NCI-H187 (cell line): ENCODE measurements at regions not wholly inside any gene's neighbourhood (a gene's known extent, or its start where the extent isn't known, plus 50 kb on each side); places are given as distances from the start of the nearest gene placed in this dataset.

Source experiments
- DNase-seq, 2 experiments: peaks; one replicate each; lab custom pipeline; 2025; lab: John Stamatoyannopoulos, UW

- no peak for DNase-seq
These were observed 532.3 kb upstream of the MMS22L start for GRCh38 chr6:97815301-97815812.

GRCh38 chr6:97816526-97816925, 533.5 kb upstream of the MMS22L start:
- DNase-seq = no peak

- DNase-seq = no peak
These were observed 536.7 kb upstream of the MMS22L start for GRCh38 chr6:97819710-97820109.

DNA sequence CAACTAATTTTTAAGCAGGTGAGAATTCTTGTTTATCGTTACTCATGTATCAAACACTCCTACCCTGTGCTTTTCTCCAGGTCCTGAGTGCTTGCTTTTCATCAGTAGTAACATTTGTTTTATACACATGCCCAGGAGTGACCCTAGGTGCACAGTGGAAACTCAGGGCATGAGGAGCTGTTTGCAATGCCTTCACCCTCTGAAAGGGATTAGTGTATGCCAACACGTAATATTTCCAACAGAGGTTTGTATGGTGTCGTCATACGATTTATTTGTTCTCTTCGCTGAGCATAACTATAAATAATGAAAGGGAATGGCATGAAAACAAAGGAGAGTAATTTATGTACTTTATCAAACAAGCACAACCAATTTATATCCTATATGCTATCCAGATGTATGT, 537.4 kb upstream of the MMS22L start:
- no peak for DNase-seq

DNA sequence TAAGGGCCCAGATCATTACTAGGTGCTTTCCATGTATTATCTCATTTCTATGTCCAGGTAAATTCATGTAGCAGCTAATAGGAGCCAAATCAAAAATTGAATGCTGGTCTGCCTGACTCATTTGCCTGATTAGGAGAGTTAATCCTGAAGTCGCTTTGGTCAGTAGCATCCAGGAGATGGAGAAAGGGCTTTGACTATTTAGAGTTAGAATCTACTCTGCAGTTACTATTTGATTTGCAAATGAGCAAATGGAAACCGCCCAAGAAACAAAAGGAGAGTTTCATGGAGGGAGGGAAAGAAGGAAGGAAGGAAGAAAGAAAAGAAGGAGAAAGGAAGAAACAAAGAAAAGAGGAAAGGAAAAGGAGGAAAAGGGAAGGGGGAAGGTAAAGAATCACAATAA, 539.6 kb upstream of the MMS22L start:
- no peak for DNase-seq

- DNase-seq = no peak
These were observed 558.7 kb upstream of the MMS22L start for GRCh38 chr6:97841763-97842162.

DNA sequence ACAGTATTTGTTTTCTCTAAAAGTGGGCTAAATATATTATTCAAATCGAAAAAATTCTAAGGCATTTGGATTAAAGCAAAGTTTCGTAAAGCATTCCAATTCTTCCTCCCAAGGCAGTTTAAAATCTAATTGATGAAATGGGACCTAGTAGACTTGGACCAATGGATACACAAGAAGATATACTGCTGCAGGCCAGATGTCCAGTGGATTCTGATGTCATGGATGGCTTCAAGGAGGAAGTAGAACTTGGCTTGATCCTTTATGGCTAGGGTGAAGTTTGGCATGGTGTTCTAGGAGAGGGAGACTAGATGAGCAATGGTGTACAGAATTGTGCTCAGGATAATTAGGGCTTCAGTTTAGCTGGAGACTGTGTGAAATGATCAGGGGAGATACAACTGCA, 559.5 kb upstream of the MMS22L start:
- no peak for DNase-seq

DNA sequence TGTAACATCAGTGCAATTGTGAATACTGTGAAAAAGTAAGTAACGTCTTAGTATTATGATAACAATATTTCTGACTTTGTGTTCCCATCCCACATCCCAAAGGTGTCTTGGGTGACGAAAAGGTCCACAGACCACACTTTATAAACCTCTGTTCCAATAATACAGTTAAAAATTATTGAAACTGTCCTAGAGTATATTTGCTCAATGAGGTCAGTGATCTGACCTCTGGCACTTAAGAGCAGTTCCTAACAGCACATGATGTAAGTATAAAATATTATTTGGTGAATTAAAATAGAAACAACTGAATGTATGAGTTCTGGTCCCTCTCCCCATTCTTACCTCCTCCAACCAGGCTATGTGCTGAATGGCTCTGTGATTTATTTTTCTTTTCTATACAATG, 566.4 kb upstream of the MMS22L start:
- DNase-seq = no peak

DNA sequence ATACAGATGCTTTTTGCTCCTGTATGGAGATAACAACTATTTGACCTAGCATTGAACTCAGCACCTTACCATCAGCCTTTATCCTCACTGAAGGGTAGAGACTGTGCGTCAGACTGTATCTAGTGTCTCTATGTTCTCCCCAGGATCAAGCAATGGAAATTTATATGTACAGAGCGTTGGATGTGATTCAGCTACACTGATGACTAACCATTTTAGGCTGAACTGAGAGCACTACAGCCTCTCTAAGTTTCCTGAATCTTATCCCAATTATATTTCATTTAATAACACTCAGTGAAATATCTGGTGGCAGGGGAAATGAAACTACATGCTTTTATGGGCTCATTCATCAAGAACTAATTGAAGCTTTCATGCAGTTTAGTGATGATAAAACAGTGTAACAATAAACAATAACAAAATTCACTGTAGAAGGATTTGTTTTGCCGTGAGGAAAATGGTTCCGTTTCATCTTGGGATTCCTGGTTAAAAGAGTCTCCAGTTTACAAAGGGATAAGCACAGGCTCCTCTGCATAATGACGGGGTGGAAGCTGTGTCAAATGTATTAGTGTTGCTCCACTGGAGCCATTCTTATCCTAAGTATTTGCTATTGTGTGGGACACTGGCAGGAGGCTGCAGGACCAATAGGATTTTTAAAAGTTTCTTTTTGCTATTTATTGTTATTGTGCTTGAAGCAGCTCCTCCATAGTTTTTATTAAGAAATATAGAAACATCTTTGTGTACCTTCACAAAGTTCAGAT, 567.6 kb upstream of the MMS22L start:
- no peak for DNase-seq

DNA sequence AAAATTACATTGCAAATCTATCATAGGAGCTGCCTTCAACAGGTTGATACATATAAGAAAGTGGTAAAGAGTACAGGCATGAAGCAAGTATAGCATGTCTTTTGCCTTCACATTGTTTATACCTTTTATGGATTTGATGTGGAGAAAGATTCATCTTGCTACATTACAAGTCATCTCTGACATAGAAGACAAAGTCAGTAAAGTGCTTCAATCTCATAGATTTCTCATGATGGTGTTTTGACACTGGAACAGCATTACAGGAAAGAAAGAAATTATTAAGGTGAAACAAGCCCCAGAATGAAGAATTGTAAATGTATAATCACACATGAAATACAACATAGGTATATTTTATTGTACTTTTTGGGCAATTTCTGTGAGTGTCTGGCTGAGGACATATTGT, 580.7 kb upstream of the MMS22L start:
- DNase-seq = no peak

GRCh38 chr6:97864366-97864765, 581.4 kb upstream of the MMS22L start:
- no peak for DNase-seq

GRCh38 chr6:97864826-97865225, 581.8 kb upstream of the MMS22L start:
- DNase-seq = no peak

- DNase-seq = no peak
These were observed 582.6 kb upstream of the MMS22L start for GRCh38 chr6:97865612-97866011.

DNA sequence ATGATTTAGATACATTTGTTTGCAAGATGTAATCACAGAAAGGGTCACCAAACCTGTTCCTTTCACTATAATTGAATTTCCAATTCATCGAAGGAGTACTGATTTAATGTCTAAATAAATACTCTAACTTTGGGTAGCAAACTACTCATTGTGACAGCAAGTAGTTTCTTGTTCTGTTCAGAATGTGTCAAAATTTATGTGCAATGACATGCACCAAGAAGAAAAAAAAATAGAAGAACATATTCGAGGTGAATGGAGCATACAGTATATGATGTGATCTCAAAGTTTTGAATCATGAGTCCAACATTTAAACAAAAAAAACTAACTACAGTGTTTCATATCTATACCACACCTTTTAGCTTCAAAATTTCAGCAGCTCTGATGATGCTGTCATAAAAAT, 583.6 kb upstream of the MMS22L start:
- DNase-seq = no peak

DNA sequence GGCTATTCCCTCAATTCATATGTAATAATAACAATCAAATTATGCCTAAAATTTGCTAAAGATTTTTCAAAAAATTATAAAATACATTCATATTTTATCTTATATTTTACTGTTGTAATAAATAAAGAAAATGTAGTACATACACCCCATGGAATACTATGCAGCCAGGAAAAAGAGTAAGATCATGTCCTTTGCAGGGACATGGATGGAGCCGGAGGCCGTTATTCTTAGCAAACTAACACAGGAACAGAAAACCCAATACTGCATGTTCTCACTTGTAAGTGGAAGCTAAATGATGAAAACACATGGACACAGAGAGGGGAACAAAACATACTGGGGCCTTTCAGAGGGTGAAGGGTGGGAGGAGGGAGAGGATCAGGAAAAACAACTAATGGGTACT, 584.2 kb upstream of the MMS22L start:
- no peak for DNase-seq

DNA sequence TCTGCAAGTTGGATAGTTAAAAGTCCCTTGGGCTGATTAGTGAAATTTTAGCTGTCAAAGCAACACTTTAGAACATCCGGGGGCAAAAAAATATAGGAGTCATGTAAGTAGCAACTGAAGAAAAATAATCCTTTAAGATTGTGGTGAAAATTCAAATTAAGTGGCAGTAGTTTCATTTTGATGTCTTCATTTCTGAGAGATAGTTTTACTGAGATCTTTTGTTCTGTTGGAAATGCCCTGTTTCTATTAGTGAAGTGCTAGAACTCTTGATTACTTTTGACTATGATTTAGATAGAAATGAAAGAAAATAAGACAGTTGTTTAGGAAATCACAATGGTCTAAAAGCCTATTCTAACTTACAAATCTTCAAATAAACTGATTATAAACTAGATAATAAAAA, 587.3 kb upstream of the MMS22L start:
- DNase-seq = no peak

GRCh38 chr6:97876711-97877110, 593.7 kb upstream of the MMS22L start:
- no peak for DNase-seq

DNA sequence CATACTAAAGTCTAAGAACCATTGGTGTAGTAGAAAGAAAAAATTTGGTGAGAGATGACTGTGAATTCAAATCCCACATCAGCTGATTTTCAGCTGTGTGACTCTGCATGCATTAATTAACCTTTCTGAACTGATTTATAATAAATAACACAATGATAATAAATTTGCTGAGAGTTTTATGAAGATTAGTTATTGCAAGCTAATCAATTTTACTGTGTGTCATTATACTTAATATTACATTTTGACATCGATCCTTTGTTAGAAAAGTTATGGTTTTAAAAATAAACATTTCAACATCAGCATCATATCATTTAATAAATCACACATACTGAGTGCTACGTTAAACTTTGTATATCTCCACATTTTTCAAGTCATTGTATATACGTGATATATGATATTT, 599.7 kb upstream of the MMS22L start:
- no peak for DNase-seq

- DNase-seq = no peak
These were observed 602.3 kb upstream of the MMS22L start for GRCh38 chr6:97885325-97885724.

DNA sequence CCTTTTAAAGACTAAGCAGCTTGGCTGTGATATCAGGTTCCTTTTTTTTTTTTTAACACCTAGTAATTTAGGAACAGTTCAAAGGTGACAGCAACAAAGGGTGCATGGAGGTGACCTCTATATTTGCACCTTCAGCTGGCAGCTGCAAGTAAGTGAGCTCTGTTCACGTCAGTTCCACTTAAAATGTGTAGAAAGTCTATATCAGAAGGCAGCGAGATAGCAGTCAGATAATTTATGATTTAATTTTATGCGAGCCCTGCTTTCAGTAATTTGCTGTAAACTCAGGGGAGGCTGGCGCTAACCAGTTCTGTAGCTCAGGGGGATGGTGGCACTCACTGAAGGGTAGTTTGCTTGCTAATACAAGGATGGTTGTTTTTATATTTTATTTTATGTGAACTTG, 602.8 kb upstream of the MMS22L start:
- DNase-seq = no peak

DNA sequence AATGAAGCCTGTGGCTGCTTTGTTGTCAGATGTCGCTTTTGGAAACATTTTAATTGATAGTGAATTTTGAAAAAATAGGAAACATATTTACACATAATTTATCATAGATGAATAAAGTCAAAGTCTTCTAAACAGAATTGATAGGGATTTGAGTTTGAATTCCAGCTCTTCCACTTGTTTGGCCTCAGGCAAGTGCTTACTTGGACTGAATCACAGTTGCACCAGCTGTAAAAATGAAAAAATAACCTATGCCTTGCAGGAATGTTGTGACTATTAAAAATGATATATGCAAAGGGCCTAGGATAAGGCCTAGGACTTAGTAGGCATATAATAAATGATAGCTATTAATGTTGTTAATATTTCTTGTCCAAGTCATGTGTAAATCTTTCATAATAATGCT, 618.5 kb upstream of the MMS22L start:
- no peak for DNase-seq

GRCh38 chr6:97909380-97909779, 626.4 kb upstream of the MMS22L start:
- DNase-seq = no peak

DNA sequence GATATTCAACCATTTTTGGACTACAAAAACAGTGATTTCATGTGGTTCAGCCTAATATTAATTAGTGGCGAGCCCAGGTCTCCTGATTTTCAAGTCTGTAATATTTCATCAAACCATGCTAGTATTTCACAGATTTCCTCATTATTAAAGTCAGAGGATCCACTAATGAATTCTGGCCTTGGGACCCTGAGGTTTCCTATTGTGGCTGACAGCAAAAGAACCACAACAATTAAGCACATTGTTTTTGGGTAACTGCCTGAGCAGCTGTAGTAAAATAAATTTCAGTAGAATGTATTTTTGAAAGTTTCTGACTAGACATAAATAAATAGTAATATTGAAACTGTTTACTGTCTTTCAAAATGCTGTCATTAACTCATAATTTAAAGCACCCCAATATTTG, 630.7 kb upstream of the MMS22L start:
- no peak for DNase-seq

DNA sequence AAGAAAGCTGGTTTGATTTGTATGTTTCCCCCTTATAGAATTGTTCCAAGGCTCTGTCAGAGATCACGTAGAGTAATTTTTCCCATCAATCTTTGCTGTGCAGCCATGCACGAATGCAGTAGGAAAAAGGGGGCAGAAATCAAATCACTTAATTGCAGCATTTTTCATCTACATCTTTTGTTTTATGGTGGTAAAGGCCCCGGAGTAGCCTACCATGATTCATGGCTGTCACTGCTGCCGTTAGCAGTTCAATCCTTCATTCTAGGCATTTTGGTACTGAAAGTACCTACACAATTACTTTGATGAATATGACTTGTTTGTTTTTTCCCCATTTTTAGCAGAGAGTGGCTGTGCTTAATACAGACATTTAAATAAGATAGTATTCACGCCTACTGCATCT, 631.9 kb upstream of the MMS22L start:
- DNase-seq = no peak
